ENCODE measurements at regions not wholly inside any gene's neighbourhood (a gene's known extent, or its start where the extent isn't known, plus 50 kb on each side); places are given as distances from the start of the nearest gene placed in this dataset.

DNA sequence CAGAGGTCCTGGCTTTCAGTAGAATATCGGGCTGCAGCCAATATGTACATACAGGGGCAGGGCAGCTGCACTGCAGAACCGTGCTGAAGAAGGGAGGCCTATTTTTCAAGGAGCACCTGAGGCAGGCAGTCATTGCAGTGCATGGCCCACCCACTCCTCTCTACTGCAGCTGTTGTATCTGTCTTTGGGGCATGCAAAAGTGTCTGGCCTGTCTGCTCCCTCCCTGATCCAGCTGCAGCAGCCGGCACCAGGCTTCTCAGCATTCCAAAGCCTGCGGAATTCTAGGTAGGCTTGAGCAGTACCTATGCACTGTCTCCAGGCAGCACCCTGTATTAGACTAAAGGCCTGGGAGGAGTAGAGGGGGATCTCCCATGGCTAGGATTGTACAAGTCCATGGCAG, 415.2 kb upstream of the MAGEB16 start:
- no peak for TF ChIP-seq EZH2 (IDR thresholded peaks at IDR 0.05; ENCODE audit: borderline replicate concordance, insufficient read depth, low read length, poor library complexity, severe bottlenecking)
- no peak for TF ChIP-seq CTCF (IDR thresholded peaks at IDR 0.05; ENCODE audit: poor library complexity, severe bottlenecking)
- TF ChIP-seq EP300 (conservative IDR thresholded peaks at IDR 0.05; ENCODE audit: poor library complexity, severe bottlenecking) = no peak
- TF ChIP-seq, protein P1, sequence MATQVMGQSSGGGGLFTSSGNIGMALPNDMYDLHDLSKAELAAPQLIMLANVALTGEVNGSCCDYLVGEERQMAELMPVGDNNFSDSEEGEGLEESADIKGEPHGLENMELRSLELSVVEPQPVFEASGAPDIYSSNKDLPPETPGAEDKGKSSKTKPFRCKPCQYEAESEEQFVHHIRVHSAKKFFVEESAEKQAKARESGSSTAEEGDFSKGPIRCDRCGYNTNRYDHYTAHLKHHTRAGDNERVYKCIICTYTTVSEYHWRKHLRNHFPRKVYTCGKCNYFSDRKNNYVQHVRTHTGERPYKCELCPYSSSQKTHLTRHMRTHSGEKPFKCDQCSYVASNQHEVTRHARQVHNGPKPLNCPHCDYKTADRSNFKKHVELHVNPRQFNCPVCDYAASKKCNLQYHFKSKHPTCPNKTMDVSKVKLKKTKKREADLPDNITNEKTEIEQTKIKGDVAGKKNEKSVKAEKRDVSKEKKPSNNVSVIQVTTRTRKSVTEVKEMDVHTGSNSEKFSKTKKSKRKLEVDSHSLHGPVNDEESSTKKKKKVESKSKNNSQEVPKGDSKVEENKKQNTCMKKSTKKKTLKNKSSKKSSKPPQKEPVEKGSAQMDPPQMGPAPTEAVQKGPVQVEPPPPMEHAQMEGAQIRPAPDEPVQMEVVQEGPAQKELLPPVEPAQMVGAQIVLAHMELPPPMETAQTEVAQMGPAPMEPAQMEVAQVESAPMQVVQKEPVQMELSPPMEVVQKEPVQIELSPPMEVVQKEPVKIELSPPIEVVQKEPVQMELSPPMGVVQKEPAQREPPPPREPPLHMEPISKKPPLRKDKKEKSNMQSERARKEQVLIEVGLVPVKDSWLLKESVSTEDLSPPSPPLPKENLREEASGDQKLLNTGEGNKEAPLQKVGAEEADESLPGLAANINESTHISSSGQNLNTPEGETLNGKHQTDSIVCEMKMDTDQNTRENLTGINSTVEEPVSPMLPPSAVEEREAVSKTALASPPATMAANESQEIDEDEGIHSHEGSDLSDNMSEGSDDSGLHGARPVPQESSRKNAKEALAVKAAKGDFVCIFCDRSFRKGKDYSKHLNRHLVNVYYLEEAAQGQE (IDR thresholded peaks at IDR 0.05; ENCODE audit: borderline replicate concordance) = no peak
- TF ChIP-seq POLR2AphosphoS5 (IDR thresholded peaks at IDR 0.05) = no peak

Data from neural cell (in vitro differentiated cells).